ENCODE measurements at regions not wholly inside any gene's neighbourhood (a gene's known extent, or its start where the extent isn't known, plus 50 kb on each side); places are given as distances from the start of the nearest gene placed in this dataset.

DNA sequence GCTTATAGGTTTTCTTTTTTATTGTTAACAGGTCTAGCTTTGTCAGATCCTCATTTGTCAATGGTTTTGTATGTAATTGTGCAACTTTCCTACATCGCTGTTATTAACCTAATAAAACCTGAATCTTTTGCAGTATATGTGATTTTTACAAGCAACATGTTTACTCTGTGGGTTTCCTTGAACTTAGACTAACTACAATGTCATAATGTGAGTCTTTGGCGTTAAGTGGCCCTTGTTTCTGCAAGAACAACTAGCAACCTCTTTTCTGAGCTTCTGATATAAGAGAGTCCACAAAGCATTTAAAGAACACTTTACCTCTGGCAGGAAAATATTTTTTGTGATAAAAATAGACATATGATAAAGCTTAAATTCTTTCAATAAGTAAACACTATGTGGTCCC, 230.3 kb upstream of the CFAP20DC start:
- H4K20me1 ChIP-seq (ENCODE audit: insufficient read depth, low read length), result no peaks in the 10 kb centered on the region
- H3K9ac ChIP-seq (ENCODE audit: low read length), result no peak overlapping the region
- TF ChIP-seq EZH2phosphoT487 (IDR thresholded peaks at IDR 0.05; ENCODE audit: low read length) (no peak), EZH2 (optimal IDR thresholded peaks at IDR 0.05; ENCODE audit: low read depth, low read length) (no peak)
- TF ChIP-seq, protein P1, sequence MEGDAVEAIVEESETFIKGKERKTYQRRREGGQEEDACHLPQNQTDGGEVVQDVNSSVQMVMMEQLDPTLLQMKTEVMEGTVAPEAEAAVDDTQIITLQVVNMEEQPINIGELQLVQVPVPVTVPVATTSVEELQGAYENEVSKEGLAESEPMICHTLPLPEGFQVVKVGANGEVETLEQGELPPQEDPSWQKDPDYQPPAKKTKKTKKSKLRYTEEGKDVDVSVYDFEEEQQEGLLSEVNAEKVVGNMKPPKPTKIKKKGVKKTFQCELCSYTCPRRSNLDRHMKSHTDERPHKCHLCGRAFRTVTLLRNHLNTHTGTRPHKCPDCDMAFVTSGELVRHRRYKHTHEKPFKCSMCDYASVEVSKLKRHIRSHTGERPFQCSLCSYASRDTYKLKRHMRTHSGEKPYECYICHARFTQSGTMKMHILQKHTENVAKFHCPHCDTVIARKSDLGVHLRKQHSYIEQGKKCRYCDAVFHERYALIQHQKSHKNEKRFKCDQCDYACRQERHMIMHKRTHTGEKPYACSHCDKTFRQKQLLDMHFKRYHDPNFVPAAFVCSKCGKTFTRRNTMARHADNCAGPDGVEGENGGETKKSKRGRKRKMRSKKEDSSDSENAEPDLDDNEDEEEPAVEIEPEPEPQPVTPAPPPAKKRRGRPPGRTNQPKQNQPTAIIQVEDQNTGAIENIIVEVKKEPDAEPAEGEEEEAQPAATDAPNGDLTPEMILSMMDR (IDR thresholded peaks at IDR 0.05; ENCODE audit: low read length), result no peak
- no peaks in the 10 kb centered on the region for H3K4me1 ChIP-seq (ENCODE audit: low read length)
- no peak overlapping the region for H3K27ac ChIP-seq (ENCODE audit: low read length)
- H3K79me2 ChIP-seq (ENCODE audit: low read length), result no peaks in the 10 kb centered on the region
- H3F3A ChIP-seq (ENCODE audit: insufficient read depth, low read length), result no peaks in the 10 kb centered on the region
- H3K4me2 ChIP-seq (ENCODE audit: low read depth, low read length), result no peak overlapping the region
- H3K36me3 ChIP-seq (replicated peaks; ENCODE audit: insufficient read depth, low read length), result no peaks in the 10 kb centered on the region
- H3K9me2 ChIP-seq (replicated peaks; ENCODE audit: insufficient read depth, low read length), result no peaks in the 10 kb centered on the region
- no peak overlapping the region for H2AFZ ChIP-seq (ENCODE audit: low read length)
- no peak overlapping the region for H3K4me3 ChIP-seq (ENCODE audit: low read length)
- H3K27me3 ChIP-seq (replicated peaks; ENCODE audit: insufficient read depth, low read length), result no peaks in the 10 kb centered on the region
- no peak for DNase-seq
- no peaks in the 10 kb centered on the region for H3K9me3 ChIP-seq (replicated peaks; ENCODE audit: insufficient read depth, low read length)

GRCh38 chr3:59277816-59278215, 228.0 kb upstream of the CFAP20DC start:
- Histone ChIP-seq H3K27ac (ENCODE audit: low read length) (no peak overlapping the region), H3K4me3 (ENCODE audit: low read length) (no peak overlapping the region), H3K4me2 (ENCODE audit: low read depth, low read length) (no peak overlapping the region), H3K27me3 (replicated peaks; ENCODE audit: insufficient read depth, low read length) (no peaks in the 10 kb centered on the region), H3K9ac (ENCODE audit: low read length) (no peak overlapping the region), H3K9me2 (replicated peaks; ENCODE audit: insufficient read depth, low read length) (no peaks in the 10 kb centered on the region), H4K20me1 (ENCODE audit: insufficient read depth, low read length) (no peaks in the 10 kb centered on the region), H3F3A (ENCODE audit: insufficient read depth, low read length) (no peaks in the 10 kb centered on the region), H3K4me1 (ENCODE audit: low read length) (no peaks in the 10 kb centered on the region), H3K36me3 (replicated peaks; ENCODE audit: insufficient read depth, low read length) (no peaks in the 10 kb centered on the region), H2AFZ (ENCODE audit: low read length) (no peak overlapping the region), H3K9me3 (replicated peaks; ENCODE audit: insufficient read depth, low read length) (no peaks in the 10 kb centered on the region), H3K79me2 (ENCODE audit: low read length) (no peaks in the 10 kb centered on the region)
- no peak for TF ChIP-seq EZH2phosphoT487 (IDR thresholded peaks at IDR 0.05; ENCODE audit: low read length)
- TF ChIP-seq, protein P1 (IDR thresholded peaks at IDR 0.05; ENCODE audit: low read length), result no peak
- no peak for TF ChIP-seq EZH2 (optimal IDR thresholded peaks at IDR 0.05; ENCODE audit: low read depth, low read length)
- DNase-seq, result no peak

DNA sequence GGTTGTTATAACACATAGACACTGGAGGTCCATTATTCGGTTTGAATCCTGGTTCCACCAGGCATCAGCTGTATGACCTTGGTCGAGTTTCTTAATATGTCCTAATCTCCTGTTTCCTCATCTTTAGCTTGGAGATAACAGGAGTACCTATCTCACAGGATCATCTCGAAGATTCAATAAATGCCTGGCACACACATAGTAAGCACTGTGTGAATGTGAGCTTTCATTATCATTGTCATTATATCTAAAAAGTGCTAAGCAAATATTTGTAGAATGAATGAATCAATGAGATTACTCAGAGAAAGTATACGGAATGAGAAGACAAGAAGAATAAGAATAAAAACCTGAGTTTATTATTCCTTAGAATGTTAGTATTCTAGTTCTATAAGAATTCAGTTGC, 227.4 kb upstream of the CFAP20DC start:
- no peak for DNase-seq
- TF ChIP-seq EZH2phosphoT487 (IDR thresholded peaks at IDR 0.05; ENCODE audit: low read length) (no peak), EZH2 (optimal IDR thresholded peaks at IDR 0.05; ENCODE audit: low read depth, low read length) (no peak)
- TF ChIP-seq, protein P1 (IDR thresholded peaks at IDR 0.05; ENCODE audit: low read length), result no peak
- H3K4me3 ChIP-seq (ENCODE audit: low read length), result no peak overlapping the region

More for the DNA sequence above, 227.4 kb upstream of the CFAP20DC start:
- no peak overlapping the region for H3K9ac ChIP-seq (ENCODE audit: low read length)
- H2AFZ ChIP-seq (ENCODE audit: low read length), result no peak overlapping the region
- no peak overlapping the region for H3K27ac ChIP-seq (ENCODE audit: low read length)
- no peaks in the 10 kb centered on the region for H4K20me1 ChIP-seq (ENCODE audit: insufficient read depth, low read length)
- H3F3A ChIP-seq (ENCODE audit: insufficient read depth, low read length), result no peaks in the 10 kb centered on the region
- H3K27me3 ChIP-seq (replicated peaks; ENCODE audit: insufficient read depth, low read length), result no peaks in the 10 kb centered on the region
- no peaks in the 10 kb centered on the region for H3K79me2 ChIP-seq (ENCODE audit: low read length)
- H3K9me3 ChIP-seq (replicated peaks; ENCODE audit: insufficient read depth, low read length), result no peaks in the 10 kb centered on the region
- H3K4me1 ChIP-seq (ENCODE audit: low read length), result no peaks in the 10 kb centered on the region
- H3K9me2 ChIP-seq (replicated peaks; ENCODE audit: insufficient read depth, low read length), result no peaks in the 10 kb centered on the region
- H3K36me3 ChIP-seq (replicated peaks; ENCODE audit: insufficient read depth, low read length), result no peaks in the 10 kb centered on the region
- H3K4me2 ChIP-seq (ENCODE audit: low read depth, low read length), result no peak overlapping the region

Measured in MM.1S (cell line).